HG03039 (cell line): ENCODE measurements at regions not wholly inside any gene's neighbourhood (a gene's known extent, or its start where the extent isn't known, plus 50 kb on each side); places are given as distances from the start of the nearest gene placed in this dataset.

Experiments
- ATAC-seq: cut with Tn5 transposase; IDR thresholded peaks from one replicate; pipeline ENCODE4 v1.9.1; 2021; ENCODE audit warnings: mild to moderate bottlenecking, moderate library complexity; ENCODE audit not compliant: unreplicated experiment

GRCh38 chr10:3016016-3016415 lies 51.3 kb upstream of the PFKP start:
- no peak for ATAC-seq

GRCh38 chr10:3014968-3015367 lies 52.4 kb upstream of the PFKP start:
- no peak for ATAC-seq

GRCh38 chr10:3012223-3012622 lies 55.1 kb upstream of the PFKP start:
- ATAC-seq: no peak

DNA sequence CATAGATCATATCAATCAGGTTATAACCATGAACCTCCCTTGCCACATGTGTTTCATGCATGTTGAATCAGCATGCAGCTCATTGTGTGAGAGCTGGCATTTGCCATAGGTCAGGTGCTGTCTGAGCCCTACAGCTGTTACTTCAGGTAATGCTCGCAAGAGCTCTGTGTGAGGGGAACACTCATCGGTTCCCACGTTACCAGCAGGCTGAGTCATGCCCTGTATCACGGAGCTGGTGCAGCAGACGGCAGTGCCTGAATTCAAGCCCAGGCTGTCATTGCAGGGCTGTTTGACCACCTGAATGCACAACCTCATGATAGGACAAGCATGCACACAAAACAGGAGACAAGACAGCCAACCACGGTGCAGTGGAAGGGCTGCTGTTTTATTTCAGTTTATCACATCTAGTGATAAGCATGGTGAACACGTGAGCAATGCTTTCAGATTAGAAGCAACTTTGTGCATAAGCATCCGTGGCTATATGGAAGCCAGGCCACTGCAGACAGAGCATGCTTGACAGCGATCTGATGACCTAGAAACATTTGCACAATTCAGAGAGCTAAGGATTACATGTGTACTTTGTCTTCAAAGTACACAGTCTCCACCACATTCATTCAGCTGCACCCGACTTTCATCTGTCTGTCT lies 56.4 kb upstream of the PFKP start:
- no peak for ATAC-seq

DNA sequence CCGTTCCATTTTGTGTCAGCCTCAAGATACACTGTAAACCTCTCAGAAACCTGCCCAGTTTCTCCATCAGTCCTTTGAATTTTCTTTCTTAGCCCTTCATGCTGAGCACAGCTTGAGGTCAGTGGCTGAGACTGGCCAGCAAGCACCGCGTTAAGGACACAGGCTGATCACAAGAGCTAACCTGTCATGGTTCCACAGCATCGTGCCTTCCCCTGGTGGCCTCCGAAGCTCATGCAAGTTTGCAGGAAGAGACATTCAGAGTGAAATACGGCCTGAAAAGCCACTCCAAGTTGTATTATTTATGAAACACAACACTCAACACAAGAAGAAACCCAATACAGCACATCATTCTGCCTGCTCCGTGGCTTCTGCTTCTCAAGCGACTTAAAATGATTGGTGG lies 57.0 kb upstream of the PFKP start:
- no peak for ATAC-seq

- no peak for ATAC-seq
Observed at GRCh38 chr10:3009341-3009740, 58.0 kb upstream of the PFKP start.

GRCh38 chr10:3008518-3009195 lies 58.7 kb upstream of the PFKP start:
- no peak for ATAC-seq

- ATAC-seq: no peak
Observed at GRCh38 chr10:3006607-3007006, 60.7 kb upstream of the PFKP start.

DNA sequence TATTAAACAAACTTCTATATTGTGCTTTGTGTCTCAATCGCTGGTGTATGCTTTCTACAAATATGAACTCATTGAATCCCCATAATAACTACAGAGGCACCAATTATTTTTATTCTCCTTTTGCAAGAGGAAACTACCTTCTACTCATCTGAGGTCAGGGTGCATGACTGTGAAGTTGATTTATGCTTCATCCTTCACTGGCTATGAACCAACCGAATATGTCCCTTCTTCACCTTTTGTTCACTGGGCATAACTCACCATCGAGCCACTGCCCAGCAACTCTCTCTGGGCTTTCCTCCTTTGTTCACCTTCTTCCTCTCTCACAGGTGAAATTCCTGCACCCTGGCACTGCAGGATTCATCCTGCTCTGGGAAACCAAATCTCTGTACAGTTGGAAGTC lies 61.3 kb upstream of the PFKP start:
- ATAC-seq: no peak

DNA sequence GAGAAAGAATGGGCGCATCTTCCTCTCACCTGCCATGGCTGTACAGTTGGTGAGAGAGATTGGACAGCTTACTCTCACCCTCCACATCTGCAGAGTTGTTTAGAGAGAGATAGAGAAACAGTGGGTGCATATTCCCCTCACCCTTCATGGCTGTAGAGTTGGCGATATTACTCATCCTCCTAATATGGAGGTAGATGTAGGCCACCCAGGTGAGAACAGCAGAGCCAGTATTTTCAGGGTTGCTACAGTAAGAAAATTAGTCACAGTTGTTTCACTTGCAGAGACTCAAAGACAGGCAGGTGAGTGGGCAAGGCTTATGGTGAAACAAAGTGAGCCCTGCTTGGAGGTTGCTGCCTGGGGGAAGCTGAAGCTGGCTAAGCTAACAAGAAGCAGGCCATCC lies 65.0 kb upstream of the PFKP start:
- ATAC-seq: no peak

DNA sequence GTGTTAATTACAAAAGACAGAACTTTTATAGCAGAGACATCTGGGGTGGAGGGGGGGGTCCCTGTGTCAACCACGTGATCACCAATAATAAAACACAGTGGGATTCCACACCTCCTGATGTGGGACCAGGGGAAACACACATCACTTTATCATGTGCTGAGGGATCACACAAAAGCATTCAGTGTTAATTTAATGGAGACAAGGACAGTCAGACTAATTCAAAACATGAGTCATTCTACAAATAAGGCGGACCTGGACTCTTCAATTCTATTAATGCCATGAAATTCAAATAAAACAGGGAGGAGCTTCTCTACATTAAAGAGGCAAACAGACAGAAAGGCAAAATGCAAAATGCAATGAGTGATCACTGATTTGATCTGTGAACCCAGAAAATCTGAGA lies 67.3 kb upstream of the PFKP start:
- no peak for ATAC-seq

DNA sequence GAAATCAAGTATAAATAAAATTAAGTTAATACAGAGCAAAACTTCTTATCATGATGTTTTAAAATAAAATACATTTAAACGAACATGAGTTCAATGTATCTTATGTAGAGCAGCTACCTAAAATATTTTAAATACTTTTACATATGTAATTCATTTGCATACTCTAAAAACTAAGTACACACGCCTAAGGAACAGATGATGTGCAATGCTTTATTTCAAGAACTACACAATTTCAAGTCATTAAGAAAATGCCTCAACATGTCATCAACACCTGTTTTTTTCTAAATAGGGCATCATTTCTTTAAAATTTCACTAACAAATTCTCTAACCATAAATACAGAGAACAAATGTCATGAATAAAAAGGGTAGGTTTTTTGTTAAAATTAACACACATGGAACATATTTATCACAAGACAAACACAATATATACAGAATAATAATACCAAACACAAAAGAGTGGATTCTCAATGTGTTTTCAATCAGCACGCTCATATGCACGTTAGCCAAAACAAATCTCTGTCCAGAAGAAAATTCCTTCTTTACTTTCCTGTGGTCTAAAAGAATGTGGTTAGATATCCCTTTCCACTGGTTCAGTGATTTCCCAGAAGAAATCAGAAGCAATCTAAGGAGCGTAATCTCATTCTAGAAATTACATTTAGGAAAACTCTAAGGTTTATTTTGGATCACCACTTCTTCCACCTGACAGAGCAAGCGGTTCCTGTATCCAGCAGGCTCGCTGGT lies 73.0 kb upstream of the PFKP start:
- ATAC-seq: no peak

- no peak for ATAC-seq
Observed at GRCh38 chr10:2993636-2994035, 73.7 kb upstream of the PFKP start.

DNA sequence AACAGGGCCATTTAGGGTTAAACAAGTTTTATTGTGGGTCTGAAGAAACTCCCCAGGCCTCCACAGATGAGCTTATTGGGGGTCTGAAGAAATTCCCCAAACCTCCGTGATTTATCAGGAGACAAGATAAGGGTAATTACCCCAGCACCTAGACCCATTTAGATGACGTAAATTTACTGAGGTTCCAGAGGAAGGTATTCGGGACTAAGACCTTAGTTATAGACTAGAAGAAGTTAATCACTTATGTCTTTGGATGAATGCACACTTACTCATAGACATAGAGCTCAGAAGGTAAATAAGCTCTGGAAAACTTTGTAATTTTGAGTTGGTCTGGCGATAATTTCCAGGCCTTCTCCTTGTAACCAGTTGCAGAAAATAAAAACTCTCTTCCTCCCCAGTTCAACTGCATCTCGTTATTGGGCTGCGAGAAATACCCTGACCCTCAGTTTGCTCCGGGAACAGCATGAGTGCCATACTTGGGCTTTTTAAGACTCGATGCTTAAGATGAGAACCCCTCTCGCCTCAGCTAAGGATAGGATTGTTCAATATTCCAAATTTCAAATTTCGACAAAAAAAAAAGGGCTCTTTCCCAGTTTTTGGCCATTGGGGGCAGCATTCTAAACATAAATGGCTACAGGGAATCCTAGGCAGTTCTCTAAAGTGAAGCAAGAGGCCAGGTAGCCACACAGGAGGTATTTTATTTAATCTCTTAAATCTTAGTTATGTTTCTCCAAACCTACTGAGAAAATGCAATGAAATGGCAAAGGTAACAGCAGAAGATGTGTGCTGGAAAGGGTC lies 74.7 kb upstream of the PFKP start:
- no peak for ATAC-seq

DNA sequence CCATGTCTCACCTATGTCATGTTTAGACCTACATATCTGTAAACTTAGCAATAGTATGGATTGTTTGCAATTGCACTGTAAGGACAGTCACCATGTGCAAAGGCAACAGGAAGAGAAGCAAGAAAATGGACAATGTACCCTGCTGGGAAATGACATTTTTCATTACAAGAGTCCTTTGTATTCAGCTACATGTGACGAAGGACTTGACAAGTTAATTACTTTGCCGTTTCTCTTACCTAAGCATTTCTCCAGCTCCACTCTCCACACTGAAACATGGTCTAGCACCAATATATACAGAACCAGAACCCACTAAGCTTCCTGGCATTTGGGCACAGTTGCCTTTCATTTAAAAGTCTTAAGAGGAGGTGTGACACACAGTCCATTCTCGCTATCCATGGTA lies 76.6 kb upstream of the PFKP start:
- no peak for ATAC-seq

DNA sequence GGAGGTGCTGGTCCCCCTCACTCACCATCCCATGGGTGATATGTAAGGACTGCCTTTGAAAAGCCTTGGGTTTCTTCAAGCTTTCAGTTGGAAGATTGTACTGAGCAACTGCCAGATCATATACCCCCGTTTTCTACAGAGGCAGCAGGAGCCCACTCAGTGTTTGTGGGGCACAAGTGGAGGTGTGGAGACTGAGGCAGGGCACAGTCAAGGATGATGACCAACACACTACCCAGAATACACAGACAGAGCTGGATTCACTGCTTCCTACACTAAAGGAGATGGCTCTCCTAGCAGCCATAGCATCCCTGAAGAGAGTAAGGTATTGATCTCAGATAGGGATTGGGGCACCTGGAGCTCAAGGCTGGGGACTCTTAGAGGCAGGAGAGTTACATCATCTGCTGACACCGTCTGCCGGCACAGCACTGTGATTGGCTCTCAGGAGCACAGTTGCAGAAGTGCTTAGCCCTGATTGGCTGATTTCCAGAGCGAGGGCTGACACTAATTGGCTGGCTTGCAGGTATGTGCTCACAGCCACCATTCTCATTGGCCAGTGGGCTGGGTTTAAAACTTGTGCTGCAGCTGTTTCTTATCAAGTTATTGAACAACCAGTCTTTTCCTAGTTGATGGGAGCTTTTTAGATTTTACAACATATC lies 77.9 kb upstream of the PFKP start:
- ATAC-seq: no peak

DNA sequence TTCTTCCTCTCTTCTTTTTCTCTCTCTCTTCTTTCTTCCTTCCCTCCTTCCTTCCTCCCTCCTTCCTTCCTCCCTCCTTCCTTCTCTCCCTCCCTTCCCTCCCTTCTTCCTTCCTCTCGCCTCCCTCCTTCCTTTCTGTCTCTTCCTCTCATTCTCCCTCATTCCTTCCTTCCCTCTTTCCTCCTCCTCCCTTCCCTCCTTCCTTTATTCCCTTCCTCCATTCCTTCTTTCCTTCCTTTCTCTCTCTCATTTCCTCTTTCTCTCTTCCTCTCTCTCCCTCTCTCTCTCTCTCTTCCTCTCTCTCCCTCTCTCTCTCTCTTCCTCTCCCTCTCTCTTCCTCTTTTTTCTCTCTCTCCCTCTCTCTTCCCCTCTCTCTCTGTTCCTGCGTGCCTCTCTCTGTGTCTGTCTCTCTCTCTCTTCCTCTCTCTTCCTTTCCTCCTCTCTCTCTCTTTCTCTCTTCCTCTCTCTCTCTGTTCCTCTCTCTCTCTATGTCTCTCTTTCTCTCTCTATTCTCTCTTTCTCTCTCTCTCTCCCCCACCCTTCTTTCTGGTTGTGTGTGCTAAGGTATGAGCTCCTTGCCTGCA lies 80.1 kb upstream of the PFKP start:
- ATAC-seq: no peak

DNA sequence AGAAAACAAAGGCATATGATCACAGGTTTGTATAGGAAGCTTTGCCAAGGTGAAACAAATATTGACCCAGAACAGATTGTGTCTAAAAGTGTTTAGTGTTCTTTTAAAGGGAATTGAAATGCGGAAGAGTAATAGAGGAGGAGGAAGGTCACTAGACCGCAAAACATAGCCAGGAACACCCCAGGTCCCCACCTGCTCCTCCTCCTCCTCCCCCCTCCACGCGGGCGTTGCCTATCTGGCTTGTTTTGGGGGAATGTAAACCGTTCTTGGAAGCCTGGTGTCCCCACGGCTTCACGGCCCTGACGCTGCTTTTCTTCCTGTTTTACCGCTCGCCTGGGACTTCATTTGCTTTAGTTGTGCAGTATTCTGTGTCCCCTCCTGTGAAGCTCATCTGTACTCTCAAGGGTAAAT lies 81.0 kb upstream of the PFKP start:
- no peak for ATAC-seq

- no peak for ATAC-seq
Observed at GRCh38 chr10:2985729-2986232, 81.6 kb upstream of the PFKP start.

DNA sequence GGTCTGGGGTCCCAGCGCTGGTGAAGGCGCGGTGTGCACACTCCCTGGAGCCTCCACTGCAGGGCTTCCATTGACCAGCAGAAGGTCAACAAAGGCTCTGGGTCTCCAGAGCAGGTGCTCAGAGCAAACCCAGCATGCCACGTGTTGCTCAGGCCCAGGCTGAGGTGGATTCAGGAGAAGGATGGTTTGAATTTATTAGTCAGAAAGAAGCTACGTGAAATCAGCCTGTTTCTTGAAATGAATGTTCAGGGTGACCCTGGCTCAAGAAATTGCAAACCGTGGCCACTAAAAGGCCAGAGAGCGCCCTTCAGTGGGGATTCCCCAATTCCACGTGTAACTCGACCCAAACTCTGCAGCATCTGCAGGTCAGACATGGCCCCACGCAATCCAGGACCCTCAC lies 82.7 kb upstream of the PFKP start:
- ATAC-seq: no peak
